ENCODE measurements at regions not wholly inside any gene's neighbourhood (a gene's known extent, or its start where the extent isn't known, plus 50 kb on each side); places are given as distances from the start of the nearest gene placed in this dataset.

DNA sequence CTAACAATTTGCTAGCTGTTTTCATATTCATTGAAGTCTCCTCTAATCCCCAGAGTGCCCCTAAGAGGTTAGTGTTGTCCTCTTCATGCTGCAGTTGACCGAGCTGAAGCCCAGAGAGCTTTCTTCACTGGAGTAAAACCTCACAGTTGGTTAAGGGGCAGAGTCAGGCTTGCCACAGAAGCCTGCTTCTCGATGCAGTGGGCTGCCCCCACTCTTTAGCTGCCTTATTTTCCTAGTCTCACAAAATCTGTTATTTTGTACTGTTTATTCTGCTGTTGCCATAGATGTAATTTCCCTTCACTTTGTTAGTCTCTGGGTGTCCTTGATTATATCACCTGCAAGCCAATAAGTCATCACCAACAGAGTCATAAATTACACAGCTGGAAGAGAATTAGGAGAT, 56.3 kb upstream of the ZPBP start:
- no peak for TF ChIP-seq CTCF (IDR thresholded peaks at IDR 0.05 in 4 of 5, conservative IDR thresholded peaks at IDR 0.05 in 1 of 5)
- TF ChIP-seq POLR2A (IDR thresholded peaks at IDR 0.05) = no peak
